Parathyroid adenoma (tissue), 2 donors: ENCODE measurements at regions not wholly inside any gene's neighbourhood (a gene's known extent, or its start where the extent isn't known, plus 50 kb on each side); places are given as distances from the start of the nearest gene placed in this dataset.

Source experiments
- H2AFZ ChIP-seq: fragments of 300-600 bp; sonication (generic); one replicate; pipeline ENCODE4 v1.7.0; 2017; ENCODE audit warnings: antibody characterized with exemption, mild to moderate bottlenecking
- H3K27ac ChIP-seq: fragments of 300-600 bp; sonication (generic); one replicate; pipeline ENCODE4 v1.7.0; 2017
- H3K27me3 ChIP-seq: fragments of 300-600 bp; sonication (generic); one replicate; pipeline ENCODE4 v1.7.0; 2017; ENCODE audit warnings: low read length; ENCODE audit not compliant: control insufficient read depth, insufficient read depth
- H3K36me3 ChIP-seq: fragments of 300-600 bp; sonication (generic); one replicate; pipeline ENCODE4 v1.7.0; 2017; ENCODE audit warnings: low read length; ENCODE audit not compliant: control insufficient read depth, insufficient read depth
- H3K4me1 ChIP-seq: fragments of 300-600 bp; sonication (generic); one replicate; pipeline ENCODE4 v1.7.0; 2017; ENCODE audit warnings: control low read depth
- H3K4me2 ChIP-seq: fragments of 300-600 bp; sonication (generic); one replicate; pipeline ENCODE4 v1.7.0; 2017; ENCODE audit warnings: low read length
- H3K4me3 ChIP-seq: fragments of 300-600 bp; sonication (generic); one replicate; pipeline ENCODE4 v1.7.0; 2017; ENCODE audit warnings: low read depth, low read length
- H3K79me2 ChIP-seq: fragments of 300-600 bp; sonication (generic); one replicate; pipeline ENCODE4 v1.7.0; 2017; ENCODE audit warnings: control low read depth
- H3K9ac ChIP-seq: fragments of 300-600 bp; sonication (generic); one replicate; pipeline ENCODE4 v1.7.0; 2017; ENCODE audit warnings: mild to moderate bottlenecking
- H3K9me3 ChIP-seq: fragments of 300-600 bp; sonication (generic); one replicate; pipeline ENCODE4 v1.7.0; 2017; ENCODE audit warnings: low read length; ENCODE audit not compliant: control insufficient read depth
- TF ChIP-seq, protein P1 (sequence below): fragments of 300-600 bp; sonication (generic); IDR thresholded peaks from one replicate; pipeline ENCODE4 v1.7.0; 2017; ENCODE audit warnings: antibody characterized with exemption, mild to moderate bottlenecking
- donor health status: primary hyperparathyroidism.

- H3K9me3 ChIP-seq, result no peaks in the 10 kb centered on the region
- no peaks in the 10 kb centered on the region for H3K79me2 ChIP-seq
- no peaks in the 10 kb centered on the region for H3K27me3 ChIP-seq
- H2AFZ ChIP-seq, result no peak overlapping the region
- no peak overlapping the region for H3K4me3 ChIP-seq
- H3K9ac ChIP-seq, result no peak overlapping the region
- TF ChIP-seq, protein P1, sequence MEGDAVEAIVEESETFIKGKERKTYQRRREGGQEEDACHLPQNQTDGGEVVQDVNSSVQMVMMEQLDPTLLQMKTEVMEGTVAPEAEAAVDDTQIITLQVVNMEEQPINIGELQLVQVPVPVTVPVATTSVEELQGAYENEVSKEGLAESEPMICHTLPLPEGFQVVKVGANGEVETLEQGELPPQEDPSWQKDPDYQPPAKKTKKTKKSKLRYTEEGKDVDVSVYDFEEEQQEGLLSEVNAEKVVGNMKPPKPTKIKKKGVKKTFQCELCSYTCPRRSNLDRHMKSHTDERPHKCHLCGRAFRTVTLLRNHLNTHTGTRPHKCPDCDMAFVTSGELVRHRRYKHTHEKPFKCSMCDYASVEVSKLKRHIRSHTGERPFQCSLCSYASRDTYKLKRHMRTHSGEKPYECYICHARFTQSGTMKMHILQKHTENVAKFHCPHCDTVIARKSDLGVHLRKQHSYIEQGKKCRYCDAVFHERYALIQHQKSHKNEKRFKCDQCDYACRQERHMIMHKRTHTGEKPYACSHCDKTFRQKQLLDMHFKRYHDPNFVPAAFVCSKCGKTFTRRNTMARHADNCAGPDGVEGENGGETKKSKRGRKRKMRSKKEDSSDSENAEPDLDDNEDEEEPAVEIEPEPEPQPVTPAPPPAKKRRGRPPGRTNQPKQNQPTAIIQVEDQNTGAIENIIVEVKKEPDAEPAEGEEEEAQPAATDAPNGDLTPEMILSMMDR, result no peak
- H3K36me3 ChIP-seq, result no peaks in the 10 kb centered on the region
- no peaks in the 10 kb centered on the region for H3K4me1 ChIP-seq
- H3K27ac ChIP-seq, result no peak overlapping the region
- H3K4me2 ChIP-seq, result no peak overlapping the region
Observed at GRCh38 chr18:78754311-78755043, 225.1 kb upstream of the SALL3 start.

DNA sequence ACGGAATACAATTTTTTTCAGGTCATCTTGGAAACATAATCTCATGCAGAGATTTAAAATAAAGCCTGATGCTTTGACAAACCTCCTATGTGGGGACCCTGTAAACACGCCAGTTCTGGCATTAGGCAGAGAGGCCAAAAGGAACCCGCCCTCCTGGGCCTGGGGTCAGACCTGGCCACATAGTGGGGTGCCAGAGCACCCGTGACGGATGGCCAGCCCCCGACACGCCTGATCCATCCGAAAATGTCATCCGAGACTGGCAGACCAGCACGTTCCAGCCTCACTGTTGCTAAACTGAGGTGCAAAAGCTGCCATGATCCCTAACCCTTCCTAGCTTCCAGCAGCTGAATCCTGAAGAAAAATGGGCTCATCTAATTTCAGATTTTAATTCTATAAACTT lies 222.6 kb upstream of the SALL3 start:
- Histone ChIP-seq H3K9ac (no peak overlapping the region), H3K27me3 (no peaks in the 10 kb centered on the region), H3K36me3 (no peaks in the 10 kb centered on the region), H3K4me1 (no peaks in the 10 kb centered on the region), H3K27ac (no peak overlapping the region), H2AFZ (no peak overlapping the region), H3K4me3 (no peak overlapping the region), H3K79me2 (no peaks in the 10 kb centered on the region), H3K9me3 (no peaks in the 10 kb centered on the region), H3K4me2 (no peak overlapping the region)
- TF ChIP-seq, protein P1, result no peak

GRCh38 chr18:78758496-78758895 lies 221.1 kb upstream of the SALL3 start:
- H3K27me3 ChIP-seq, result no peaks in the 10 kb centered on the region
- H3K79me2 ChIP-seq, result no peaks in the 10 kb centered on the region
- H2AFZ ChIP-seq, result no peak overlapping the region
- H3K9ac ChIP-seq, result no peak overlapping the region
- H3K9me3 ChIP-seq, result no peaks in the 10 kb centered on the region
- TF ChIP-seq, protein P1, result no peak
- H3K27ac ChIP-seq, result no peak overlapping the region
- no peak overlapping the region for H3K4me2 ChIP-seq
- H3K36me3 ChIP-seq, result no peaks in the 10 kb centered on the region
- H3K4me3 ChIP-seq, result no peak overlapping the region
- no peaks in the 10 kb centered on the region for H3K4me1 ChIP-seq

DNA sequence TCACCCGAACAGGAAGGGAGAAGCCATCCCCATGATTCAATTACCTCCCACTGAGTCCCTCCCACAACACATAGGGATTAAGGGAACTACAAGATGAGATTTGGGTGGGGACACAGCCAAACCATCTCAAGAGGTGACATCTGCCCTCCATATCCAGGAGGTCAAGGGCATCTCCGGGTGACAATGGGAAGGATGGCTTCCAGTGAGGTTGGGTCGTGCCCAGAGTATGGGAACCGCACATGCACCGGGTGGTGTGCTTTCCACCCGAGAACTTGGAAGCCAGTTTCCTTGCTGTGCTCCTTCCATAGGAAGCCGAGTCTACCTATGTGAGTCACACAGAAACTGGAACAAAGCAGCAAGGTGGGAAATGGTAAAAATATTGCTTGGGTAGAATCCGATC lies 216.9 kb upstream of the SALL3 start:
- TF ChIP-seq, protein P1, result no peak
- Histone ChIP-seq H3K4me3 (no peak overlapping the region), H3K36me3 (no peaks in the 10 kb centered on the region), H3K79me2 (no peaks in the 10 kb centered on the region), H3K27me3 (no peaks in the 10 kb centered on the region), H3K27ac (no peak overlapping the region), H3K9ac (no peak overlapping the region), H3K4me2 (no peak overlapping the region), H3K4me1 (no peaks in the 10 kb centered on the region), H3K9me3 (no peaks in the 10 kb centered on the region), H2AFZ (no peak overlapping the region)

GRCh38 chr18:78764544-78764943 lies 215.1 kb upstream of the SALL3 start:
- TF ChIP-seq, protein P1, result no peak
- no peaks in the 10 kb centered on the region for H3K4me1 ChIP-seq

More at GRCh38 chr18:78764544-78764943, 215.1 kb upstream of the SALL3 start:
- Histone ChIP-seq H3K4me3 (no peak overlapping the region), H3K9me3 (no peaks in the 10 kb centered on the region), H3K79me2 (no peaks in the 10 kb centered on the region), H3K9ac (no peak overlapping the region), H3K4me2 (no peak overlapping the region), H3K27me3 (no peaks in the 10 kb centered on the region), H3K27ac (no peak overlapping the region), H3K36me3 (no peaks in the 10 kb centered on the region), H2AFZ (no peak overlapping the region)
